Loucy (cell line): ENCODE measurements at regions not wholly inside any gene's neighbourhood (a gene's known extent, or its start where the extent isn't known, plus 50 kb on each side); places are given as distances from the start of the nearest gene placed in this dataset.

ENCODE experiments used
- CTCF ChIP-seq: fragments of 200-600 bp; sonication (generic); conservative IDR thresholded peaks from 2 replicates; pipeline ENCODE4 v1.5.1; 2014; ENCODE audit warnings: mild to moderate bottlenecking, antibody characterized with exemption, low read length
- EZH2phosphoT487 ChIP-seq: fragments of 200-600 bp; IDR thresholded peaks from 2 replicates; pipeline ENCODE4 v1.6.1; 2018; ENCODE audit warnings: antibody characterized with exemption, mild to moderate bottlenecking, moderate library complexity, borderline replicate concordance

- TF ChIP-seq CTCF, result no peak
- no peak for TF ChIP-seq EZH2phosphoT487
These were observed 101.8 kb upstream of the PREP start for GRCh38 chr6:105504706-105505105.
